Epithelial cell of esophagus (primary cell): ENCODE measurements at regions not wholly inside any gene's neighbourhood (a gene's known extent, or its start where the extent isn't known, plus 50 kb on each side); places are given as distances from the start of the nearest gene placed in this dataset.

Source experiments
- DNase-seq: peaks from one replicate; pipeline ENCODE4 v3.0.0; 2010; ENCODE audit warnings: low read depth
- H3K4me3 ChIP-seq: 2 replicates; pipeline ENCODE4 v1.5.1; 2011; ENCODE audit warnings: mild to moderate bottlenecking, low read length, control low read depth
- TF ChIP-seq, protein P1 (sequence below): IDR thresholded peaks from 2 replicates; pipeline ENCODE4 v1.5.1; 2011; ENCODE audit warnings: low read depth, mild to moderate bottlenecking, low read length, control low read depth, inconsistent platforms; ENCODE audit not compliant: insufficient read depth; ENCODE audit errors: missing control alignments

- TF ChIP-seq, protein P1, sequence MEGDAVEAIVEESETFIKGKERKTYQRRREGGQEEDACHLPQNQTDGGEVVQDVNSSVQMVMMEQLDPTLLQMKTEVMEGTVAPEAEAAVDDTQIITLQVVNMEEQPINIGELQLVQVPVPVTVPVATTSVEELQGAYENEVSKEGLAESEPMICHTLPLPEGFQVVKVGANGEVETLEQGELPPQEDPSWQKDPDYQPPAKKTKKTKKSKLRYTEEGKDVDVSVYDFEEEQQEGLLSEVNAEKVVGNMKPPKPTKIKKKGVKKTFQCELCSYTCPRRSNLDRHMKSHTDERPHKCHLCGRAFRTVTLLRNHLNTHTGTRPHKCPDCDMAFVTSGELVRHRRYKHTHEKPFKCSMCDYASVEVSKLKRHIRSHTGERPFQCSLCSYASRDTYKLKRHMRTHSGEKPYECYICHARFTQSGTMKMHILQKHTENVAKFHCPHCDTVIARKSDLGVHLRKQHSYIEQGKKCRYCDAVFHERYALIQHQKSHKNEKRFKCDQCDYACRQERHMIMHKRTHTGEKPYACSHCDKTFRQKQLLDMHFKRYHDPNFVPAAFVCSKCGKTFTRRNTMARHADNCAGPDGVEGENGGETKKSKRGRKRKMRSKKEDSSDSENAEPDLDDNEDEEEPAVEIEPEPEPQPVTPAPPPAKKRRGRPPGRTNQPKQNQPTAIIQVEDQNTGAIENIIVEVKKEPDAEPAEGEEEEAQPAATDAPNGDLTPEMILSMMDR: no peak
- DNase-seq: peak; percentile 77
- no peak overlapping the region for H3K4me3 ChIP-seq
These were observed 568.6 kb downstream of the HAO1 start for GRCh38 chr20:7371518-7372163.

DNA sequence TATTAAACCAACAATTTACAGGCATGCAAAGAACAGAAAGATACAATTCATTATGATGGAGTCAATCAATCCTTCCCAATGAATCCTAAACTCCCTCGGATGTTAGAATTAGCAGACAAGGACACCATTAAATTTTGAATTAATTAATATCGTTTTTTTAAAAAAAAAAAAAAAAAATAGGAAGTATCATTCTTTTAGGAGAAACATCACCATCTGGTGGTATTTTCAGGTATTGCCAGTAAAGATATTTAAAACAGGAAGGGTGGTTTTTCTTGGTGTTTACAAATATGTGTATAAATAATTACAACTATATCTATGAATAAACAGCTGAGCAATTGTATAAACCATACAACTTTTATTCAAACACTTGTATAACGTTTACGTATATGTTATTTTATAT, 564.4 kb downstream of the HAO1 start:
- peak; percentile 48 for DNase-seq
- no peak overlapping the region for H3K4me3 ChIP-seq
- TF ChIP-seq, protein P1: peak; percentile 35

GRCh38 chr20:7378864-7379605, 561.2 kb downstream of the HAO1 start:
- TF ChIP-seq, protein P1: no peak
- DNase-seq: peak; percentile 24
- H3K4me3 ChIP-seq: no peak overlapping the region

- H3K4me3 ChIP-seq: no peak overlapping the region
- peak; percentile 10 for DNase-seq
- TF ChIP-seq, protein P1: no peak
These were observed 560.5 kb downstream of the HAO1 start for GRCh38 chr20:7379621-7380220.

DNA sequence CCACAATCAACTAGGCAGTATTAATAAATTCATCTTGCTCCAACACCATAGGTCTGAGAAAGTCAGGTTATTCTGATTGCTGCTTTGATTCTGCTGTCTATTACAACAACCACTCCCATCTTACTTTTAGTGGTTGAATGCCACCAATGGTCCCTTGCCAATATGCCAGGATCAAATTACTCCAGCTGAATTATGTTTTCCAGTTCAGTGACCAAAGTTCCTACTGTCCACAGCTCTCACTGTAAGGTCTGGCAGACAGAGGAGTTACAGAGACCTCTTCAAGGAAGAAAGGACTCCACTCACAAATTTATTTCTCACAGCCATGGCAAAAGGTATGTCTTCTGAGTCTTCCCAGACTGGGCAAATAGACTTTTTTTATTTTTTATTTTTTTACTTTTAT, 557.0 kb downstream of the HAO1 start:
- TF ChIP-seq, protein P1: no peak
- no peak overlapping the region for H3K4me3 ChIP-seq
- no peak for DNase-seq

GRCh38 chr20:7387638-7388193, 552.5 kb downstream of the HAO1 start:
- TF ChIP-seq, protein P1: no peak
- H3K4me3 ChIP-seq: no peak overlapping the region
- no peak for DNase-seq

DNA sequence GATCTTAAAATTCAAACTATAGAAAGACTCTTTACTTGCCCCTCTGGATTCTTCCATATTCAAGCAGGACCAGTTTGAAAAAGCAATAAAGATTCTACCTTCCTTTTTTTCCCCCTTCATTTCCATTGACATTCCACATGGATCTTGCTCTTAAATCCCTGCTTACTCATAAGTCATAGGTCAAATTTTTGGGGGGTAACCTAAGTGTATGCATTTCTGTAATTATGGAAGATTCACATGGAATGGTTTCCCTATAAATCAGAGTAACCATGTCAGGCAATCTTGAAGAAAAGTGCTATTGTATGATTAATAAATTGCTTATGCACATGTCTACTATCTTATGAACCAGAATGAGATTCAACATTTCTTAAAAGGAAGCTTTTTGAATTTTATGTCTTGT, 551.0 kb downstream of the HAO1 start:
- DNase-seq: no peak
- H3K4me3 ChIP-seq: no peak overlapping the region
- TF ChIP-seq, protein P1: no peak
